Epidermal melanocyte (primary cell): ENCODE measurements at regions not wholly inside any gene's neighbourhood (a gene's known extent, or its start where the extent isn't known, plus 50 kb on each side); places are given as distances from the start of the nearest gene placed in this dataset.

Experiments used
- DNase-seq: peaks from one replicate; pipeline ENCODE4 v3.0.0; 2011; ENCODE audit warnings: low spot score; ENCODE audit not compliant: insufficient read length

GRCh38 chr10:3469639-3470020, 297.0 kb upstream of the PITRM1 start:
- no peak for DNase-seq

DNA sequence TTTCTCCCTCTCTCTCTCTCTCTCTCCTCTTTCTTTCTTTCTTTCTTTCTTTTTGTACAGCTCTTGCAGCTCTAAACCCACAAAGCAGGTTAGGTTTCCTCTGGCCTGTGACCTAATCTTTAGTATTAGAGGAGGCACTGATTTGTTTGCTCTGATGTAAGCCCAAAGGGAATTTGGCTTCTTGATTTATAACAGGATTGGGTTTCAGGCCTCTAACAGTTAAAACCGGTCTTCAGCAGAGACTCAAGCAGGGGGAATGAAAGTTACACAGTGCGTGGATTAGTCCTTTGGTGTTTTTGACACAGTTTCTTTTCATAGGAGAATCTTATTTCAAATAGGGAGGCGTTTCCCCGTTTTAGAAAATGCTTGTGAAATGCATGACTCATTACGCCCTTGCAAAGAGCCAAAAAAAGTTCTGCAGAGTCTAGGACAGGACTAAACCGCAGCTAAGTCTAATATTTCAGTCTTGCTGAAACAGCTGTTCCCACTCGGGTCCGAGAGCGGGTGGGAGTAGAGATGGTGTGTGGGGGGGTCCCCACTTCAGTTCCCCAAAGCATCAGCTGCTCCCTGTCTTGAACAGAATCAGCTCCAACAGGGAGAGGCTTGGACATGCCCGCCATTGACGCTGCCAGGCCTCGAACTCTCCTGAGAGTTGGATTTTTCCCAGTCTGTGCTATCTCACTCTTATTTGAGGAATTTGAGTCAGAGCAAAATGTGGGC, 296.5 kb upstream of the PITRM1 start:
- DNase-seq = peak; percentile 43

DNA sequence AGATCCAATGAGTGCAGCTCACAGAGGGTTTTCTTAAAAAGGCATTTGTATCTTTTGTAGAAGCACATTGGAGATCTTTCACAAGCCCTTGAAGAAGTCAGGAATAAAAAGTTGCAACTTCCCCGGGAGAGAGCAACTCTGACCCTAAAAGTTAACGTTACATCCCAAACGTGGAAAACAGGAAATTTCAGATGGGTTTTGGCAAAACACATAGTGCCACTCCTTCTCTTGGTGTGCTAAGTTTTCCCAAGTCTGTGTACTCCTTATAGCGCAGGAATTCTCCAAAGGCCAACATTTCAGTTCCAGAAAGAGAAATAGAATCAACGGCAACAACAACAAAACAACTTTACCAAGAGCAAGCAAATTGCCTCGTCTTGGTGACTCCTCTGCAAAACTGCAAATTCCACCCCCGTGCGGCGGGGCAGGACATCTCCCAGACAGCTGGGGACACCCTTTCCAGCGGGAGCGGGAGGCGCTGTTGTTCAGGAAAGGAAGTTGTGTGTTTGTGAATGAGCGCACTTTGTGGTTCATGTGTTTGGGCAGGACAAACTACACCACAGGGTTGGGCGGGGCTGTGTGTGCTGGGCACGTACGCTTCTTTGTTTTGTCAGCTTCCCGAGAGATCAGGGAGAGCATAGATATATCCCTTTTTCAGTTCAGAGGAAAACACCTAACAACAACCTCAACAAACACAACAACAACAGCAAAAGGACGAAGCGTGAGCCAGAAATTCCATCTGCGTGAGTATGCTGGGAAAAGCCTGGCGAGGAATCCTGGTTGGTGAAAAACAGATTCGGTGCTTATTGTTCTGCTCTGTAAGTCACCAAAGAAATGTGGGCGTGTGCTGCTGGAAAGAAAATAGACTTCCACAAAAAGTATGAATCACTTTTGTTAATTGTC, 294.7 kb upstream of the PITRM1 start:
- DNase-seq = no peak

DNA sequence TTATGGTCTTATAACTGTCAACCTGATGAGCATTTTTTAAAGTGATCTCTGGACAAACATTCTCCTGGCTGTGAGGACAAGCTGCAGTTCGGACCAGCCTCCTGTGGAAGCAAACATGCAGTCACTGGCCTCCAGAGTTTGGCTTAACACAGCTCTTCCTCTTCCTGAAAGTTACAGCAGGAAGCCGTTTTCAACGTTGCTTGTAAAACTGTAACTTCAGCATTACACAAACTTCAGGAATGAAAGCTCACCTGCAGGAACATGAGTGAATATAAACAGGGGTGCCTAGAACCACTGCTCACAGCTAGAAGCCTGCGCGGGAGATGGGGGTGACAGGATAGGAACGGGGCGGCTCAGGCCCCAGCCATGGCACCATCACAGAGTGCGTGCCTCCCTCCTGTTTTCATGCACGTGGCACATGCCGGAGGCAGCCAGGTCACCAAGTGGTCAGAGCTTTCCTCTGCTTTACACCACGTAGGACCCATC, 292.9 kb upstream of the PITRM1 start:
- no peak for DNase-seq

DNA sequence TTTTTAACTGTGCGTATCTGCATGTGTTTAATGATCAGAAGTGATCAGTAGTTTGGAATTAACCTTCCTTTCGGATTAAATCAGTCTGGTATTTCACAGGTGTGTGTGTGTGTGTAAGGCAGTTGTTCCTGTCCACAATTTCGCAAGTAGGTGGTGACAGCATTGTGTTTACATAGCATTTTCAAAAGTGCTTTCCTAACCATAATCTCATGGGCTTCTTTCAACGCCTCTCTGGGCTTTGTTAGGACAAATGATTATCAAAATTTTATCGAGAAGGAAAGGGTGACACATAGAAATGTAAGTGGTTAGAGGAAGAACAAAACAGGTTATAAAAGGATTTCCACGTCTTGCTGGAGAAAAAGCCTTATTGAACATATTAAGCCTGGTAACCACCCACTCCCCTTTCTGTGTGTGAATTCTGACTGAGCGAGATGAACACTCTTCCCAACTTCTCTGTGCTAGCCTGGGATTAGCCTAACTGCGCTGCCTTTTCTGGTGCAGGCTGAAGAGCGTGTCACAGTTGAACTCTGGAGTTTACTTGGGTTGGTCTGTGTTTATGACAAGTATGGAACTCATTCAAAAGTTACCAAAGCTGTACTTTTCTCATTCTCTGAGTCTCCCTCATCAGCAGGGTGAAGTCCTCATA, 292.3 kb upstream of the PITRM1 start:
- no peak for DNase-seq

DNA sequence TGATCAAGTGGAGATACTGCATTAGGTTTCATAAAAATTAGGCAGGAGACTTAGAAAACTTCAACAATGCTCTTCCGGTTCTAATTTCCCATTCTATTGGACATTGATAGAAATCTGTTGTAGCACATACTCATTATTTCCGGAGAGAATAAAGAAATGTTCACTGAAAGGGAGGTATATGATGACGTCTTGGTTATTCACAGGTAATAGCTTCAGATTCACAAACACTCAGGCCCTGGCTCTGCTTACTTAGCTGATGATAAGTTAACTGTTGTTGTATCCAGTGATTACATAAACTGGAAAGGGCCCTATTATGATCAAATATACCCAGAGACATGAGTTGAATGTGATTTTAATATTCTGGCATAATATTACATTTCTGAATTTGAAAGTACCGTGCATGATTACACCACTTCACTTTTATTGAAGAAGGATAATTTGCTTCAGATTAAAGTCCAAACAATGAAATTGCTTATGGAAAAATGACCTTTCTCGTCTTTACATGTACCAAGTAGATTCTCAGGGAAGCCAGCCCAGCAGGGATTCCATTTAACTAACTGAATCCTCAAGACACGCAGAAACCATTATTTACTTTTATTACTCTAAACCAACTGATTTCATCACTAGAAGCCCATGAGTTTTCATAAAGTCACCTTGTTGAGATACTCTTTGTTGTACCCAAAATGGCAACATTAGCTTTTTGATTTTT, 288.0 kb upstream of the PITRM1 start:
- no peak for DNase-seq

GRCh38 chr10:3455385-3456334, 283.1 kb upstream of the PITRM1 start:
- no peak for DNase-seq

- no peak for DNase-seq
These were observed 280.2 kb upstream of the PITRM1 start for GRCh38 chr10:3452683-3453361.

GRCh38 chr10:3452173-3452626, 279.6 kb upstream of the PITRM1 start:
- no peak for DNase-seq

GRCh38 chr10:3451516-3452172, 279.1 kb upstream of the PITRM1 start:
- no peak for DNase-seq

DNA sequence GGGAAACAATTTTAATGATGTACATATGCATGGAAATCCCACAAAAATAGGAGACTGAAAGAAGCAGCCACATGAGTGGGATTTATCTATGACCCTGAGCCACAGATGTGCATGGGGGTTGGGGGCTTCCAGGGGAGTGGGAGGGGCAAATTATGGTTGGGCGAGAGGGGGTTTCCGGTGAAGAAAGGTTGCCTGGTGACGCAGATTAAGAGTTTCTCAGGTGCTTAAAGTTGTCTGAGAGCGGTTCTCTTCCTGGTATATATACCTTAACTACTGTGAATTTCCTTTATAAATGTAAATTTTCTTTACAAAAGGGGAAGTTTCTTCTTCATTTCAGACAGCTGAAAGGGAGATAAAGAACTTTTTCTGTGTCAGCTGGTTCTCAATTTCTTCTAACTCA, 273.6 kb upstream of the PITRM1 start:
- no peak for DNase-seq

DNA sequence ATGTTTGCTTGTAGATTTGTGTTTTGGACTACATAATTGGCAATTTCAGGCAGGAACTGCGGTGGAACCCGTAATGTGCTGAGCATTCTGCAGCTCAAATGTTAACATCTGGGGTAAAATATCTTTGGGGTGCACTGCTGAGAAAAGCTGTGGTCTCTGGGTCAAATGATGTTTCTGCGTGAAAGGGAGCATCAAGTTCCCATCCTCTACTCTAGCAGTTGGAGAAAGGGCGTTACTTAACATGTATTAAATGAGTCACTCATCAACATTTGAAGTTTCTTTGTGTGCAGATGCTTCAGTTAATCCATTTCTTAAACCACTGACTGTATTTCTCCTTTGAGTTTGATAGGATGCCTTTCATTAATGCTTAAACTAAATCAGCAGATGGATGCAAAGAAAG, 273.1 kb upstream of the PITRM1 start:
- no peak for DNase-seq

DNA sequence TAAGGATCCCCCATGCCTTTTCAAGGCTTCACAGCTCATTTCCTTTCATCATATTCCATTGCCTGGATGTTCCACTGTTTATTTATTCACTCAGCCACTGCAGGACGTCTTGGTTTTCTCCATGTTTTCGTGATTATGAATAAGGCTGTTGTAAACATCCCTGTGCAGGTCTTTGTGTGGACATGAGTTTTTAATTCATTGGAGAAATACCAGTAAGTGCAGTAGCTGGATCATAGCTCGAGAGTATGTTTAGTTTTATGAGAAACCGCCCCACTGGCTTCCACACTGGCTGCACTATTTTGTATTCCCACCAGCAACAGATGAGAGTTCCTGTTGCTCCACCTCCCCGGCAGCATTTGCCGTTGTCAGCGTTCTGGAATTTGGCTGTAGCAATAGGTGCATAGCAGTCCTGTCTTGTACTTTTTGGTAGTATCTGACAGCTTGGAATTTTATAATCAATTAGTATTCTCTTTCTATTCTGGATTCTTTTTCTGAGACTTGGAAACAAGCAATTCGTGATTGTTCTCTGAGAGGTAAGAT, 269.9 kb upstream of the PITRM1 start:
- no peak for DNase-seq

DNA sequence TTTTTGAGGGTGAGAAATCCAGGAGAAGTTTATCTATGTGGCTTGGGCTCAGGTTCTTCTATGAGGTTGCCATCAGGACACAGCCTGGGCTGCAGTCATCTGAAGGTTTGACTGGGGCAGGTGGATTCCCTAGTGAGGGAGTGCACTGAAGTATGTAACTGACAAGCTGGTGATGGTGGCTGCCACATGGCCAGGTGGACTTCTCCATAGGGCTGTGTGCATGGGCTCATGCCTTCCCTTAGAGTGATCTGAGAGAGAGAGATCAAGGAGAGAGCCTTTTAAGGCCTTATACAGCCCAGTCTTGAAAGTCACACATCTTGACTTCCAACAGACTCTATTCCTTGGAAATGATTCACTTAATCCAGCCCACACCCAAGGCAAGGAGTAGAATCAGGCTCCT, 266.6 kb upstream of the PITRM1 start:
- no peak for DNase-seq

- DNase-seq = no peak
These were observed 266.0 kb upstream of the PITRM1 start for GRCh38 chr10:3438606-3439005.

GRCh38 chr10:3435671-3436070, 263.1 kb upstream of the PITRM1 start:
- no peak for DNase-seq

GRCh38 chr10:3433988-3434387, 261.4 kb upstream of the PITRM1 start:
- no peak for DNase-seq

- no peak for DNase-seq
These were observed 260.5 kb upstream of the PITRM1 start for GRCh38 chr10:3433131-3433530.
